HepG2 (cell line): ENCODE measurements at regions not wholly inside any gene's neighbourhood (a gene's known extent, or its start where the extent isn't known, plus 50 kb on each side); places are given as distances from the start of the nearest gene placed in this dataset.

Source experiments
- ARID4A ChIP-seq: sonication (generic); formaldehyde crosslinking; IDR thresholded peaks from 2 replicates; pipeline ENCODE4 v1.5.0; 2020; ENCODE audit warnings: mild to moderate bottlenecking, missing genetic modification reagents, borderline replicate concordance
- ATF7 ChIP-seq, 2 experiments: fragments of 450-650 bp in 1 of 2; sonication (generic) in 1 of 2; formaldehyde crosslinking in 1 of 2; IDR thresholded peaks; 2 replicates each; pipeline versions ENCODE4 v1.4.0 to v1.6.1; 2016 to 2020; ENCODE audit warnings: antibody characterized with exemption in 1 of 2, mild to moderate bottlenecking in 1 of 2, missing genetic modification reagents in 1 of 2
- BORCS8-MEF2B ChIP-seq: sonication (generic); formaldehyde crosslinking; IDR thresholded peaks from 2 replicates; pipeline ENCODE4 v1.8.0; 2022; ENCODE audit warnings: mild to moderate bottlenecking, missing genetic modification reagents
- BRF2 ChIP-seq: sonication (generic); formaldehyde crosslinking; IDR thresholded peaks from 2 replicates; pipeline ENCODE4 v1.8.1; 2022; ENCODE audit warnings: mild to moderate bottlenecking, missing genetic modification reagents
- DNMT1 ChIP-seq: sonication (generic); formaldehyde crosslinking; IDR thresholded peaks from 2 replicates; pipeline ENCODE4 v1.5.1; 2020; ENCODE audit warnings: mild to moderate bottlenecking, missing genetic modification reagents
- REPIN1 ChIP-seq: sonication (generic); formaldehyde crosslinking; IDR thresholded peaks from 2 replicates; pipeline ENCODE4 v1.8.0; 2022; ENCODE audit warnings: missing genetic modification reagents, low read depth, mild to moderate bottlenecking, borderline replicate concordance
- SMAD3 ChIP-seq: sonication (generic); formaldehyde crosslinking; IDR thresholded peaks from 2 replicates; pipeline ENCODE4 v1.4.0; 2020; ENCODE audit warnings: missing genetic modification reagents

- TF ChIP-seq DNMT1: no peak
- no peak for TF ChIP-seq ATF7 (IDR thresholded peaks at IDR 0.05)
- TF ChIP-seq ATF7 (CRISPR knock-in tag; IDR thresholded peaks at IDR 0.05): no peak
- no peak for TF ChIP-seq REPIN1 (CRISPR knock-in tag)
- no peak for TF ChIP-seq SMAD3 (CRISPR knock-in tag)
- TF ChIP-seq BRF2 (CRISPR knock-in tag): no peak
- TF ChIP-seq ARID4A (CRISPR knock-in tag): no peak
- no peak for TF ChIP-seq BORCS8-MEF2B
Observed at GRCh38 chrX:39418731-39419638, 617.7 kb downstream of the MID1IP1 start.
